Upper lobe of right lung (tissue), 1 donor: ENCODE measurements at regions not wholly inside any gene's neighbourhood (a gene's known extent, or its start where the extent isn't known, plus 50 kb on each side); places are given as distances from the start of the nearest gene placed in this dataset.

Experiments
- ATAC-seq: fragments of 200-7000 bp; cut with Tn5 transposase; one replicate; pipeline ENCODE4 v1.9.1; 2020; ENCODE audit warnings: mild to moderate bottlenecking, moderate library complexity
- DNase-seq: peaks from one replicate; pipeline ENCODE4 v3.0.0-alpha.2; 2020
- H3K27ac ChIP-seq: fragments of 200-600 bp; one replicate; pipeline ENCODE4 v1.8.0; 2022
- H3K27me3 ChIP-seq: fragments of 200-600 bp; one replicate; pipeline ENCODE4 v1.8.0; 2022; ENCODE audit warnings: mild to moderate bottlenecking
- H3K36me3 ChIP-seq: fragments of 200-600 bp; one replicate; pipeline ENCODE4 v1.8.0; 2022
- H3K4me1 ChIP-seq: fragments of 200-600 bp; one replicate; pipeline ENCODE4 v1.8.0; 2022
- H3K4me3 ChIP-seq: fragments of 200-600 bp; one replicate; pipeline ENCODE4 v1.8.0; 2022; ENCODE audit warnings: mild to moderate bottlenecking
- H3K9me3 ChIP-seq: fragments of 200-600 bp; one replicate; pipeline ENCODE4 v1.8.0; 2022
- intact Hi-C: fragments of 100-400 bp; cut with DNase I; formaldehyde crosslinking; loops from one replicate; pipeline ENCODE4 v1.11.0; 2022
- TF ChIP-seq, protein P1 (sequence below): fragments of 200-600 bp; IDR thresholded peaks from one replicate; pipeline ENCODE4 v1.8.0; 2022; ENCODE audit warnings: antibody characterized with exemption
- donor health status: DM: no; HTN: yes; CAD: no; lungs with severe emphysema.

DNA sequence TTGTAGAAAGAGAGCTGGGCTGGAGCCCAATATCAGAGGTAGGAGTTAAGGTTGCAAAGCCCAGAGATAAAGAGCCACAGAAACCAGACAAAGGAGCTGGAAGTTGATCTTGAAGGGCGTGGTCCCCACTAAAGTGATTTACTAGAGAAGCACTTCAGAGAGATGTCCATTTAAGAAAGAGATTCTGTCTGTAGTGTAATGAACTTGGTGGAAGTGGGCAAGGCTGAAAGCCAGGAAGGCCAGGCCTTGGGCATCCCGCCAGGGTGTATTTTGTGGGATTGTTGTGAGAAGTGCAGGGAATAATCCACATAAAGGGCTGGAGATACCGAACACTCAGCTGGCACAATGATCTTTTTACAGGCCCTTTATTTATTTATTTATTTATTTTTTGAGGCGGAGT lies 1398.8 kb downstream of the TBC1D22A start:
- no peaks in the 10 kb centered on the region for H3K9me3 ChIP-seq
- intact Hi-C loops: no loop called here
- no peaks in the 10 kb centered on the region for H3K4me1 ChIP-seq
- no peaks in the 10 kb centered on the region for H3K27me3 ChIP-seq
- DNase-seq: no peak
- TF ChIP-seq, protein P1, sequence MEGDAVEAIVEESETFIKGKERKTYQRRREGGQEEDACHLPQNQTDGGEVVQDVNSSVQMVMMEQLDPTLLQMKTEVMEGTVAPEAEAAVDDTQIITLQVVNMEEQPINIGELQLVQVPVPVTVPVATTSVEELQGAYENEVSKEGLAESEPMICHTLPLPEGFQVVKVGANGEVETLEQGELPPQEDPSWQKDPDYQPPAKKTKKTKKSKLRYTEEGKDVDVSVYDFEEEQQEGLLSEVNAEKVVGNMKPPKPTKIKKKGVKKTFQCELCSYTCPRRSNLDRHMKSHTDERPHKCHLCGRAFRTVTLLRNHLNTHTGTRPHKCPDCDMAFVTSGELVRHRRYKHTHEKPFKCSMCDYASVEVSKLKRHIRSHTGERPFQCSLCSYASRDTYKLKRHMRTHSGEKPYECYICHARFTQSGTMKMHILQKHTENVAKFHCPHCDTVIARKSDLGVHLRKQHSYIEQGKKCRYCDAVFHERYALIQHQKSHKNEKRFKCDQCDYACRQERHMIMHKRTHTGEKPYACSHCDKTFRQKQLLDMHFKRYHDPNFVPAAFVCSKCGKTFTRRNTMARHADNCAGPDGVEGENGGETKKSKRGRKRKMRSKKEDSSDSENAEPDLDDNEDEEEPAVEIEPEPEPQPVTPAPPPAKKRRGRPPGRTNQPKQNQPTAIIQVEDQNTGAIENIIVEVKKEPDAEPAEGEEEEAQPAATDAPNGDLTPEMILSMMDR: no peak
- no peak overlapping the region for H3K27ac ChIP-seq
- H3K36me3 ChIP-seq: no peaks in the 10 kb centered on the region
- no peak overlapping the region for H3K4me3 ChIP-seq
- ATAC-seq: no peak

- Histone ChIP-seq H3K36me3 (no peaks in the 10 kb centered on the region), H3K4me1 (no peaks in the 10 kb centered on the region), H3K9me3 (no peaks in the 10 kb centered on the region), H3K4me3 (no peak overlapping the region), H3K27me3 (no peaks in the 10 kb centered on the region), H3K27ac (no peak overlapping the region)
- DNase-seq (no peak), ATAC-seq (no peak)
- TF ChIP-seq, protein P1: no peak
- intact Hi-C loops: no loop called here
These were observed 1395.2 kb downstream of the TBC1D22A start for GRCh38 chr22:48157676-48158075.

DNA sequence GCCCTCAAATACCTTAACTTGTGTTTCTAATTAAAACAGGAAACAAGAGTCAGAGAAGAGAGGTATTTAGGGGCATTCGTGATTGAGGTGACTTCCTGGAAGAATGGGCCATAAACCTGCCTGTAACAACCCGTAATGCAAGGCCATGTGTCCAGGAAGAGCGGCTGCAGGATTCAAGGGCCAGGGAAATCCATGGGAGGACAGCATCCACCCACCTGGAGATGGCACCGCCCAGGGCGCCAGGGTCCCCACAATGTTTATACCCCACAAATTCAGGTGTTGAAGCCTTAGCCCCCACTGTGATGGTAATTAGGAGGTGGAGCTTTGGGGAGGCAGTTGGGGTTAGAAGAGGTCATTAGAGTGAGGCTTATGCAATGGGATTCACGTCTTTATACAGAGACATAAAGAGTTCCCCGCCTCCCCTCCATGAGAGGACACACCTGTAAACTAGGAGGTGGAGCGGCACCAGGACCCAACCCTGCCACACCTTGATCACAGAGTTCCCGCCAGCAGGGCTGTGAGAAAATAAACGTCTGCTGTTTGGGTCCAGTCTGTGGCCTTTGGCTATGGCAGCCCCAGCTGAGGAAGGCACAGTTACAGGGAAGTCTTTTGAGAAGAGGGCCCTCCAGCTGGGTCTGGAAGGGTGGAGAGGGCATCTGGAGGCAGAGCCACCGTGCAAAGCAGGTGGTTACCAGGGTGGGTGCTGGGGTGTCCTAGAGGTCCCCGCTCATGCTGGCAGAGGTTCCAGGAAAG lies 1394.3 kb downstream of the TBC1D22A start:
- no peaks in the 10 kb centered on the region for H3K36me3 ChIP-seq
- intact Hi-C loops: no loop called here
- no peak for DNase-seq
- TF ChIP-seq, protein P1: no peak
- H3K4me1 ChIP-seq: no peaks in the 10 kb centered on the region
- H3K9me3 ChIP-seq: no peaks in the 10 kb centered on the region
- ATAC-seq: no peak
- H3K27ac ChIP-seq: no peak overlapping the region
- H3K27me3 ChIP-seq: no peaks in the 10 kb centered on the region
- H3K4me3 ChIP-seq: no peak overlapping the region

DNA sequence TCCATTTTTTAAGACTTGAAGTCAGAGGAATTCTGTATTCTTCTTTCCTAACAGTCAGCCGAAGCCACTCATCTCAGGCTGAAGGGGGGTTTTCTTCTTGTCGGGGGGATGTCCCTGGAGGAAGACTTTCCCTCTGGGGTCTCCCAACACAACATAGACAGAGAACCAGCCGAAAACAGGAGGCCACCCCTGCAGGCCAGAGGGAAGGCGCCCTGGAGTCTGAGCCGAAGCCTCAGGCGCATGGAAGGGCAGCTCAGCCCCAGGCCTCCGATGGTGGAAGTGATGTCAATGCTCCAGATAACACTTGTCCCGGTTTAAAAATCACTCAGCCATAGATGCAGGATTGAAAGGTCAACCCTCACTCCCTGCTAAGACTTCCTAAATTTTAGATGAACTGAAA lies 1393.0 kb downstream of the TBC1D22A start:
- TF ChIP-seq, protein P1: no peak
- ATAC-seq (no peak), DNase-seq (no peak)
- Histone ChIP-seq H3K36me3 (no peaks in the 10 kb centered on the region), H3K27ac (no peak overlapping the region), H3K27me3 (no peaks in the 10 kb centered on the region), H3K4me3 (no peak overlapping the region), H3K9me3 (no peaks in the 10 kb centered on the region), H3K4me1 (no peaks in the 10 kb centered on the region)
- intact Hi-C loops: no loop called here

DNA sequence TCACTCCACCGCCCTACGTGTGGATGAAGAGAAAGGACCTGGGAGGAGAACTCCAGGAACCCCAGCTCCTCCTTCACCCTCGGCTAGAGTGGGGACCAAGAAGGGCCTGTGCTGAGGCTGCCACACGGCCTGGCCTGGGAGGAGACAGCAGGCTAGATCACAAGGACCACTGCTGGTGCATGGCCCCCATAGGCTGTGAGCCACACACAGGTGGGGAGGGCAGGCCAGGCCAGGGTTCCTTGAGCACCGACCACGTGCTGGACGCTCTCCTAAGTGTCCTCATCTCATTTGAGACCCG lies 1392.4 kb downstream of the TBC1D22A start:
- TF ChIP-seq, protein P1: no peak
- no peak overlapping the region for H3K27ac ChIP-seq
- DNase-seq (no peak), ATAC-seq (no peak)
- no peaks in the 10 kb centered on the region for H3K27me3 ChIP-seq
- H3K4me1 ChIP-seq: no peaks in the 10 kb centered on the region
- H3K9me3 ChIP-seq: no peaks in the 10 kb centered on the region
- H3K4me3 ChIP-seq: no peak overlapping the region
- H3K36me3 ChIP-seq: no peaks in the 10 kb centered on the region
- intact Hi-C loops: no loop called here
